ENCODE measurements at regions not wholly inside any gene's neighbourhood (a gene's known extent, or its start where the extent isn't known, plus 50 kb on each side); places are given as distances from the start of the nearest gene placed in this dataset.
"Not testable (repeated sequence)": the region's sequence is repeated elsewhere in the genome, so short reads cannot be mapped to it uniquely, and the experiment has no call there.

GRCh38 chr2:111263380-111264017, 142.8 kb downstream of the BCL2L11 start:
- not testable (repeated sequence) for H3K4me3 ChIP-seq (replicated peaks in 1 of 4; ENCODE audit: control extremely low read depth in 1 of 4, insufficient read depth in 1 of 4, low read depth in 3 of 4, low read length in 4 of 4); H3K27me3 ChIP-seq (ENCODE audit: control insufficient read depth, insufficient read depth, low read length); H3K4me2 ChIP-seq (ENCODE audit: extremely low read depth, insufficient read depth, low read length); H3K9me3 ChIP-seq (ENCODE audit: control insufficient read depth, insufficient read depth, low read depth, low read length); DNase-seq (ENCODE audit: low read depth in 2 of 2); H2AFZ ChIP-seq (ENCODE audit: low read length); H4K20me1 ChIP-seq (ENCODE audit: control insufficient read depth, extremely low read depth, insufficient read depth, low read length); H3K79me2 ChIP-seq (ENCODE audit: control insufficient read depth, insufficient read depth, low read length); H3K27ac ChIP-seq (ENCODE audit: insufficient read depth, low read length); H3K36me3 ChIP-seq (ENCODE audit: control insufficient read depth, insufficient read depth, low read length); H3K9ac ChIP-seq (ENCODE audit: insufficient read depth, low read length); H3K4me1 ChIP-seq (ENCODE audit: control insufficient read depth, extremely low read depth, insufficient read depth, low read length)

GRCh38 chr2:111264956-111265355, 144.2 kb downstream of the BCL2L11 start:
- not testable (repeated sequence) for H3K79me2 ChIP-seq (ENCODE audit: control insufficient read depth, insufficient read depth, low read length); H3K4me3 ChIP-seq (replicated peaks in 1 of 4; ENCODE audit: control extremely low read depth in 1 of 4, insufficient read depth in 1 of 4, low read depth in 3 of 4, low read length in 4 of 4); H3K4me2 ChIP-seq (ENCODE audit: extremely low read depth, insufficient read depth, low read length); H3K36me3 ChIP-seq (ENCODE audit: control insufficient read depth, insufficient read depth, low read length); H3K9ac ChIP-seq (ENCODE audit: insufficient read depth, low read length); H3K4me1 ChIP-seq (ENCODE audit: control insufficient read depth, extremely low read depth, insufficient read depth, low read length); H3K27ac ChIP-seq (ENCODE audit: insufficient read depth, low read length); H3K27me3 ChIP-seq (ENCODE audit: control insufficient read depth, insufficient read depth, low read length); H2AFZ ChIP-seq (ENCODE audit: low read length); DNase-seq (ENCODE audit: low read depth in 2 of 2); H3K9me3 ChIP-seq (ENCODE audit: control insufficient read depth, insufficient read depth, low read depth, low read length); H4K20me1 ChIP-seq (ENCODE audit: control insufficient read depth, extremely low read depth, insufficient read depth, low read length)

DNA sequence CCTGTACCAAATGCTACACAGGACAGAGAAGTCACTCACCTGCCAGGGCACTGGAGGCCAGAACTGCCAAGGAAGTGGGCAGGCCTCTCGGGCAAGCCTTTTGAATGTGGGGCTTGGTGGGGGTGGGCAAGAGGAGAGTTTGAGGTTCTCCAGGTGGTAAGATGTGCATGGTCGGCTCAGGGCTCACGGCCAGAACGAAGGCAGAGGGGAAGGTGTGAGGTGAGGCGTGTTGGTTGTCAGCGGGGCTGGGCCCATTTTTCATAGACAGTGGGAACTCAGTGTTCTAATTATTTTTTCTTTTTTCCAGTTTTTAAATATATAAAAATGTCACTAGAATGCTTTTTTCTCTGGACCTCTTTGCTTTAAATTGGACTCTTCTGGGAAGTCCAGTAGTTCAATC, 145.8 kb downstream of the BCL2L11 start:
- not testable (repeated sequence) for H3K4me3 ChIP-seq (replicated peaks in 1 of 4; ENCODE audit: control extremely low read depth in 1 of 4, insufficient read depth in 1 of 4, low read depth in 3 of 4, low read length in 4 of 4); H3K9me3 ChIP-seq (ENCODE audit: control insufficient read depth, insufficient read depth, low read depth, low read length); H3K79me2 ChIP-seq (ENCODE audit: control insufficient read depth, insufficient read depth, low read length); H3K27me3 ChIP-seq (ENCODE audit: control insufficient read depth, insufficient read depth, low read length); H3K4me2 ChIP-seq (ENCODE audit: extremely low read depth, insufficient read depth, low read length); H3K4me1 ChIP-seq (ENCODE audit: control insufficient read depth, extremely low read depth, insufficient read depth, low read length); H4K20me1 ChIP-seq (ENCODE audit: control insufficient read depth, extremely low read depth, insufficient read depth, low read length); H3K9ac ChIP-seq (ENCODE audit: insufficient read depth, low read length); H2AFZ ChIP-seq (ENCODE audit: low read length); H3K36me3 ChIP-seq (ENCODE audit: control insufficient read depth, insufficient read depth, low read length); DNase-seq (ENCODE audit: low read depth in 2 of 2); H3K27ac ChIP-seq (ENCODE audit: insufficient read depth, low read length)

GRCh38 chr2:111267038-111267437, 146.3 kb downstream of the BCL2L11 start:
- not testable (repeated sequence) for H3K4me3 ChIP-seq (replicated peaks in 1 of 4; ENCODE audit: control extremely low read depth in 1 of 4, insufficient read depth in 1 of 4, low read depth in 3 of 4, low read length in 4 of 4); H3K4me1 ChIP-seq (ENCODE audit: control insufficient read depth, extremely low read depth, insufficient read depth, low read length); H3K4me2 ChIP-seq (ENCODE audit: extremely low read depth, insufficient read depth, low read length); H3K27ac ChIP-seq (ENCODE audit: insufficient read depth, low read length); H4K20me1 ChIP-seq (ENCODE audit: control insufficient read depth, extremely low read depth, insufficient read depth, low read length); H3K27me3 ChIP-seq (ENCODE audit: control insufficient read depth, insufficient read depth, low read length); H3K79me2 ChIP-seq (ENCODE audit: control insufficient read depth, insufficient read depth, low read length); H2AFZ ChIP-seq (ENCODE audit: low read length); H3K9ac ChIP-seq (ENCODE audit: insufficient read depth, low read length); H3K36me3 ChIP-seq (ENCODE audit: control insufficient read depth, insufficient read depth, low read length); H3K9me3 ChIP-seq (ENCODE audit: control insufficient read depth, insufficient read depth, low read depth, low read length)
- TF ChIP-seq, protein P1, sequence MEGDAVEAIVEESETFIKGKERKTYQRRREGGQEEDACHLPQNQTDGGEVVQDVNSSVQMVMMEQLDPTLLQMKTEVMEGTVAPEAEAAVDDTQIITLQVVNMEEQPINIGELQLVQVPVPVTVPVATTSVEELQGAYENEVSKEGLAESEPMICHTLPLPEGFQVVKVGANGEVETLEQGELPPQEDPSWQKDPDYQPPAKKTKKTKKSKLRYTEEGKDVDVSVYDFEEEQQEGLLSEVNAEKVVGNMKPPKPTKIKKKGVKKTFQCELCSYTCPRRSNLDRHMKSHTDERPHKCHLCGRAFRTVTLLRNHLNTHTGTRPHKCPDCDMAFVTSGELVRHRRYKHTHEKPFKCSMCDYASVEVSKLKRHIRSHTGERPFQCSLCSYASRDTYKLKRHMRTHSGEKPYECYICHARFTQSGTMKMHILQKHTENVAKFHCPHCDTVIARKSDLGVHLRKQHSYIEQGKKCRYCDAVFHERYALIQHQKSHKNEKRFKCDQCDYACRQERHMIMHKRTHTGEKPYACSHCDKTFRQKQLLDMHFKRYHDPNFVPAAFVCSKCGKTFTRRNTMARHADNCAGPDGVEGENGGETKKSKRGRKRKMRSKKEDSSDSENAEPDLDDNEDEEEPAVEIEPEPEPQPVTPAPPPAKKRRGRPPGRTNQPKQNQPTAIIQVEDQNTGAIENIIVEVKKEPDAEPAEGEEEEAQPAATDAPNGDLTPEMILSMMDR (conservative IDR thresholded peaks at IDR 0.05 in 1 of 2, IDR thresholded peaks at IDR 0.05 in 1 of 2; ENCODE audit: low read depth in 1 of 2, low read length in 2 of 2): peak; percentile 13 to 16
- peak; percentile 67 to 79 for DNase-seq (ENCODE audit: low read depth in 2 of 2)

- not testable (repeated sequence) for H3K79me2 ChIP-seq (ENCODE audit: control insufficient read depth, insufficient read depth, low read length); H3K27me3 ChIP-seq (ENCODE audit: control insufficient read depth, insufficient read depth, low read length); H4K20me1 ChIP-seq (ENCODE audit: control insufficient read depth, extremely low read depth, insufficient read depth, low read length); H3K4me3 ChIP-seq (replicated peaks in 1 of 4; ENCODE audit: control extremely low read depth in 1 of 4, insufficient read depth in 1 of 4, low read depth in 3 of 4, low read length in 4 of 4); H3K4me2 ChIP-seq (ENCODE audit: extremely low read depth, insufficient read depth, low read length); DNase-seq (ENCODE audit: low read depth in 2 of 2); H3K9me3 ChIP-seq (ENCODE audit: control insufficient read depth, insufficient read depth, low read depth, low read length); H3K36me3 ChIP-seq (ENCODE audit: control insufficient read depth, insufficient read depth, low read length); H3K4me1 ChIP-seq (ENCODE audit: control insufficient read depth, extremely low read depth, insufficient read depth, low read length); H3K9ac ChIP-seq (ENCODE audit: insufficient read depth, low read length); H3K27ac ChIP-seq (ENCODE audit: insufficient read depth, low read length); H2AFZ ChIP-seq (ENCODE audit: low read length)
Measured at GRCh38 chr2:111269761-111270323, 149.1 kb downstream of the BCL2L11 start.

DNA sequence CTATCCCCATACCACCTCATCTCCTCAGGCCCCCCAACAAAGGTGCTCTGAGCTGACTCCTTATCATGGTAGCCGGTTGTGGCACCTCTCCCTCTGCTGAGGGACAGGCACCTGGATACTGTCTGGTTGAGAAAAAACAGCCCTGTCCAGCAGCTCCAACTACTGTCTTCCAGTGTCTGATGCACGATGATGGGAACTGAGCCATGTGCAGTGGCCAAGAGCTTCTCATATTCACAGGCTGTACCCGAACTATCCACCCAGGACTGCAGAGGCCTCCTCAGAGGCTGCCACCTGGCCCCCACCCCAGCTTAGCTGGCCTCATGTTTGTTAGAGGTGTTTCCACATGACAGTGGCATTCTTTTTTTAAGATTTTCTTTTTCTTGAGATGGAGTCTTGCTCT, 149.9 kb downstream of the BCL2L11 start:
- not testable (repeated sequence) for H3K9me3 ChIP-seq (ENCODE audit: control insufficient read depth, insufficient read depth, low read depth, low read length); H4K20me1 ChIP-seq (ENCODE audit: control insufficient read depth, extremely low read depth, insufficient read depth, low read length); H3K36me3 ChIP-seq (ENCODE audit: control insufficient read depth, insufficient read depth, low read length); H3K27me3 ChIP-seq (ENCODE audit: control insufficient read depth, insufficient read depth, low read length); H3K4me3 ChIP-seq (replicated peaks in 1 of 4; ENCODE audit: control extremely low read depth in 1 of 4, insufficient read depth in 1 of 4, low read depth in 3 of 4, low read length in 4 of 4); DNase-seq (ENCODE audit: low read depth in 2 of 2); H3K4me2 ChIP-seq (ENCODE audit: extremely low read depth, insufficient read depth, low read length); H3K4me1 ChIP-seq (ENCODE audit: control insufficient read depth, extremely low read depth, insufficient read depth, low read length); H2AFZ ChIP-seq (ENCODE audit: low read length); H3K79me2 ChIP-seq (ENCODE audit: control insufficient read depth, insufficient read depth, low read length); H3K27ac ChIP-seq (ENCODE audit: insufficient read depth, low read length); H3K9ac ChIP-seq (ENCODE audit: insufficient read depth, low read length)
